GM18861 (cell line): ENCODE measurements at regions not wholly inside any gene's neighbourhood (a gene's known extent, or its start where the extent isn't known, plus 50 kb on each side); places are given as distances from the start of the nearest gene placed in this dataset.
"Not testable (repeated sequence)": the region's sequence is repeated elsewhere in the genome, so short reads cannot be mapped to it uniquely, and the experiment has no call there.

ENCODE experiments used
- ATAC-seq: cut with Tn5 transposase; IDR thresholded peaks from one replicate; pipeline ENCODE4 v1.9.1; 2021; ENCODE audit not compliant: unreplicated experiment

DNA sequence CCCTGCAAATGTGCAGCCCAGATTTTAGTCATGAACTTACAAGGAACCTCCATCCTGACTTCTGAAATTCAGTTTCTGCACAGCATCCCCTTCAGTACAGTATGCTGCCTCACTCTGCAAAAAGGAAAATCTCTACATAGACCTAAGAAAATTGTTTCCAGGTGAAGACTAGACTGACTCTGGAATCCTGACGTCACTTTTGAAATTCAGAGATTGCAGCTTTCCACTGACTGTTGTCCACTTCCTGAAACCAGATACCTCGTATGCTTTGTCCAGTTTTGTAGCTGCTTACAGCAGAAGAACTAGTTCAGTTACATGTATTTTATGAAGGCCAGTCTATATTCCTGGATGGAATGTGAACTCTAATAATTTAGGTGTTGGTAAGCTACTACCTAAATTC, 629.3 kb upstream of the ST8SIA4 start:
- no peak for ATAC-seq

DNA sequence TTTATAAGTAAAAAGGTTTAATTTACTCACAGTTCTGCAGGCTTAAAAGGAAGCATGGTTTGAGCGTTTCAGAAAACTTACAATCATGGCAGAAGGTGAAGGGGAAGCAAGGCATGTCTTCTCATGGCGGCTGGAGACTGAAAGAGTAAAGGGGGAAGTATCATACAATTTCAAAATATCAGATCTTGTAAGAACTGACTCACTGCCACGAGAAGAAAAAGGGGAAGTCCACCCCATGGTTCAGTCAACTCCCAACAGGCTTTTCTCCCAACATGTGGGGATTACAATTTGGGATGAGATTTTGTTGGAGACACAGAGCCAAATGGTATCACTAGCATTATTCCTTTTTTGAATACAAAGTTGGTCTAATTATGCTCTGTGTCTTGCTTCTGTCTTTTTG, 627.9 kb upstream of the ST8SIA4 start:
- no peak for ATAC-seq

DNA sequence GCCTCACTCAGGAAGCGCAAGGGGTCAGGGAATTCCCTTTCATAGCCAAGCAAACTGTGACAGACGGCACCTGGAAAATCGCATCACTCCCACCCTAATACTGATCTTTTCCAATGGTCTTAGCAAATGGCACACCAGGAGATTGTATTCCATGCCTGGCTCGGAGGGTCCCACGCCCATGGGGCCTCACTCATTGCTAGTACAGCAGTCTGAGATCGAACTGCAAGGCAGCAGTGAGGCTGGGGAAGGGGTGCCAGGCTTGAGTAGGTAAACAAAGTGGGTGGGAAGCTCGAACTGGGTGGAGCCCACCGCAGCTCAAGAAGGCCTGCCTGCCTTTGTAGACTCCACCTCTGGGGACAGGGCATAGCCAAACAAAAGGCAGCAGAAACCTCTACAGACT, 626.0 kb upstream of the ST8SIA4 start:
- ATAC-seq, result not testable (repeated sequence)

DNA sequence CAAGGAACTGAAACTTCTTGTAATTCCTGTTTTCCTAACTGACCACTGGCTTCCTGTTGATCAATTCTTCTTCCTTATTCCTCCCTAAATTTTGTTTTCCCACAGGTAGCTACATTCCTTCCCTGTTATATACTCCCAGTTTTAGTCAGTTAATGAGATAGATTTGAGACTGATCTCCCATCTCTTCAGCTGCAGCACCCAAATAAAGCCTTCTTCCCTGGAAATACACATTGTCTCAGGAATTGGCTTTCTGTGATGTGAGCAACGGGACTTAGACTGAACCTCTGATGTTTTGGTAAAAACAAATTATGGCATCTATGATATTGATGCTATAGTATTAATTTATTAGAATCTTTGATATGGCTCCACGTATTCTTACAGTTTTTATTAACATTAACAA, 617.3 kb upstream of the ST8SIA4 start:
- no peak for ATAC-seq

DNA sequence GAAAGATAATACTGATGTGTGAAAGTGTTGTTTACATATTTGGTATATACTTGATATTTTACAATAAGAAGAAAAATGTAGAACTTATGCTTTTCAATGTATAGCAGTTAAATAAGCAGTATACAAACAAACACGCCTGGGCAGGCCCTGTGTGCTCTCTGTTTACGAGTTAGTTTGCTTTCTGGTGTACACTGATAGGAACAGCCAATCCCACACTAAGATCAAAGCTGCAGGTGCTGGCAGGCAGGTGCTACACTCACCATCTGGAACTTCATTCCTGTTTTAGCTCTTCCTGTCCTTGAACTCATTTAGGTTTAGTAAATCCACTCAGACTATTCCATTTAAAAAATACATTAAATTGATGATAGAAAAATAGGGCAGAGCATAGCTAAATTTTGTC, 614.7 kb upstream of the ST8SIA4 start:
- no peak for ATAC-seq

DNA sequence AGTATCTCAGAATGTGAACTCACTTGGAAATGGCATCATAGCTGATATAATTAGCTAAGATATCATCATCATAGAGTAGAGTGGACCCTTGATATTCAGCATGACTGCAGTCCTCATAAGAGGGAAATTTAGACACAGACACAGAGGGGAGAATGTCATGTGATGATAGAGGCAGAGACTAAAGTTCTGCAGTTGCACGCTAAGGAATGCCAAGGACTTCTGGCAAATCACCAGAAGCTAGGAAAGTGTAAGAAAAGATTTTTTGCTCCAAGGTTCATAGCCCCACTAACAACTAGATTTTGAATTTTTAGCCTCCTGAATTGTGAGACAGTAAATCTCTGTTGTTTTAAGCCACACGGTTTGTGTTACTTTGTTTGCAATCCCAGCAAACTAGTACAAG, 612.6 kb upstream of the ST8SIA4 start:
- no peak for ATAC-seq

DNA sequence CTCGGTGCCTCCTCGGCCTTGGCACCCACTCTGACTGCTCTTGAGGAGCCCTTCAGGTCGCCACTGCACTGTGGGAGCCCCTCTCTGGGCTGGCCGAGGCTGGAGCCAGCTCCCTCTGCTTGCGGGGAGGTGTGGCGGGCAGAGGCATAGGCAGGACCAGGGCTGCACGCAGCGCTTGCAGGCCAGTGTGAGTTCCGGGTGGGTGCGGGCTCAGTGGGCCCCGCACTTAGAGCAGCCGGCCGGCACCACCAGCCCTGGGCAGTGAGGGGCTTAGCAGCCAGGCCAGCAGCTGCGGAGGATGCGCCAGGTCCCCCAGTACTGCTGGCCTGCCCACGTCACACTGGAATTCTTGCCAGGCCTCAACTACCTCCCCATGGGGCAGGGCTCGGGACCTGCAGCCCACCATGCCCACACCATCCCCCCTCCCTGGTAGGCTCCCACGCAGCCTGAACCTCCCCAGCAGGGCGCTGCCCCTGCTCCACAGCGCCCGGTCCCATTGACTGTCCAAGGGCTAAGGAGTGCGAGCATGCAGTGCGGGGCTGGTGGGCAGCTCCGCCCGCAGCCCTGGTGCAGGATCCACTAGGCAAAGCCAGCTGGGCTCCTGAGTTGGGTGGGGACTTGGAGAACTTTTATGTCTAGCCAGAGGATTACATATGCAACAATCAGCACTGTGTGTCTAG, 602.9 kb upstream of the ST8SIA4 start:
- ATAC-seq, result no peak

DNA sequence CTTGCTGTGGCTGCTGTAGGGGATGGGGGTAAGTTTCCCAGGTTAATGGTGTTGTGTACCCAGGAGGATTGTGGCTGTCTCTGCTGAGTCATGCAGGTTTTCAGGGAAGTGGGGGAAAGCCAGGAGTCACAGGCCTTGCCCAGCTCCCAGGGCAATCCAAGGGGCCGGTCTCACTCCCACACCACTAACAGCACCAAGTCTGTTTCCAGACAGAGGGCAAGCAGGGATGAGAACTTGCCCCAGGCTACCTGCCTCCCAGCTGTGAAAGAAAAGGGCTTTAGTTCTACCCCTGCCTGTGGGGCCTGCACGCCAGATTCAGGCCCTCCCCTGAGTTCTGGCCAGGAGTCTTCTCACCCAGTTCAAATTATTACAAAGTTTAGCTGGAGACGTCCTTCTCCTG, 579.8 kb upstream of the ST8SIA4 start:
- ATAC-seq, result no peak

DNA sequence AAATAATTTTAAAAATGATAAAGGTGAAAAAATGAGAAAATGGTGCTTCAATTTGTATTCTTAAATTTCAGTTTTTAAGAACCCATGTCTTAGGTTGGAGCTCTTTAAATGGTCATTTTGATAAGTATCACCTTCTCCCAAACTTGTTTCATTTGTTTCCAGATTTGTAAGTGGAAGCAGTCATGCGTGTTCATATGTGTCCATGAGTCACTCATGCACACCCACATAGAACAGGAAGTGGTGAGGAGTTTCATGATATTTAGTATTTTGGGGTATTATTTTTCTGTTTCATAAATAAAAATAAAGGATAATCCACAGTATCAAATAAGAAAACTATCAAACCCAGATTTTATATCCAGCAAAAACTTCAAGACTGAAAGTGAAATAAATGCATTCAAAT, 570.4 kb upstream of the ST8SIA4 start:
- ATAC-seq, result no peak

DNA sequence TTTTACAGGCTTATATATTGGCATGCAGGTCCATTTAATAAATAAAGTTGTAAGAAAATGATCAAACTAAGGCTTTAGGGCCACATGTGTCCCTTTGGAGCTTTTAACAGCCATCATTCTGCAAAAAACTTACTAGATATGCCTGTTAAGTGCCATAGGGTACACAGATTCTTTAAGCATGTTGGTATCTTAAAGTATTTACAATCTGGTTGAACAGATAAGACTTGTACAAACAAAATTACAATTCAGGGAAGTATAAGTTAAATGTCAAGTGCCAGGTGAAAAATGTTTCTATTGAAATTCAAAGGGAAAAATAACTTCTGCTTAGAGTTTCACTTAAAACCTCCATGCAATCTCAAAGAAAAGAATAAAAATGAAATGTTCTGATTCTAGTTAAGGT, 558.4 kb upstream of the ST8SIA4 start:
- no peak for ATAC-seq

DNA sequence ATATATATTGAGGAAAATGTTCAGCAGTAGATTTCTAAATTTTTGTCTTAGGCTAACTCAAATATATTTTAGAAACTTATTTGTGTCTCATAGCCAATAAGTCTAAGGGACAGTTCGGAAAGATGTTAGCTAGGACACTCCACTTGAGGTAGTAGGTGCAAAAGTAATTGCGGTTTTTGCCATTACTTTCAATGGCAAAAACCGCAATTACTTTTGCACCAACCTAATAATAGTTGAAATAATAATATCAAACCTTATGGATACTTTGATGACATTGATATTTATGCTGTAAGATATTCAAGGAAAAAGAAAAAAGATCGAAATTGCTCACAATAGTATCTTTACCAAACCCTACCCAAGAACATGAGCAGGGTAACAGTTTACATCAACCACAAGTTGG, 555.5 kb upstream of the ST8SIA4 start:
- ATAC-seq, result no peak

DNA sequence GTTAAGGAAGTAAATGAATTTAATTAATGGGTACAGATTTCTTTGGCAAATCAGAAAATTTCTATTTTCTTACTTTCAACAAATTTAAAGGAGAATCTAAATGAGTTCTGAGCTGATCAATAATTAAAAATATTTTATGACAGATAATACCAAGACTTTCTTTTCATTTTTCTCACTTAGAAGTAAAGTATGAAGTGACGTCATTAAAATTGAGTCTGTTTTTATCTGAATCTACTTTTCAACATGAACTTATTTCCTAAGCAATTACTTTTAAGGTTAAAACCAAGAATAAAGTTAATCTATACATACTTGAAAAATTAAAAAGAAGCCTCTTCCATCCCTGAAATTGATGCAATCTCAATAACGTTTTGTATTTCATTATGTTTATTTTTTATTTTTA, 552.8 kb upstream of the ST8SIA4 start:
- no peak for ATAC-seq

DNA sequence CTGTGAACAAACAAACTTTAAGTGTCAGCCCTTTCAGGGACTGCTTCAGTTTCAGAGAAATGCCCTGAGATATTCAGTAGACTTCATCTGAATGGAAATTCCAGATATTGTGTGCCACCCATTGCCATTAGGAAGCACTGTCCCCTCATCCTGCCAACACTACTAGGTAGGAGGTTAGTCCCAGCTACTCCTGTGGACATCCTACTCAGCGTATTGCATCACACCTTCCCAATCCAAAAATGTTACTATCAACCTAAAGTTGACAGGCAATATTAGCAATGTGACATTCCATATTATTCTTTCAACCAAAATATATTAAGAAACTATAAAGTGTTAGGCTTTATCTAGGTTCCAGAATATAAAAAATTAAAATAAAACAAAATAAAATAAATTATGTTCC, 552.0 kb upstream of the ST8SIA4 start:
- ATAC-seq, result no peak

DNA sequence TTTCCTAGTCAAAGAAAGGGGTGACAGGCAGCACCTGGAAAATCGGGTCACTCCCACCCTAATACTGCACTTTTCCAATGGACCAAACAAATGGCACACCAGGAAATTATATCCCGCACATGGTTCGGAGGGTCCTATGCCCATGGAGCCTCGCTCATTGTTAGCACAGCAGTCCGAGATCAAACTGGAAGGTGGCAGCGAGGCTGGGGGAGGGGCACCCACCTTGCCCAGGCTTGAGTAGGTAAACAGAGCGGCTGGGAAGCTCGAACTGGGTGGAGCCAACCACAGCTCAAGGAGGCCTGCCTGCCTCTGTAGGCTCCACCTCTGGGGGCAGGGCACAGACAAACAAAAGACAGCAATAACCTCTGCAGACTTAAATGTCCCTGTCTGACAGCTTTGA, 539.2 kb upstream of the ST8SIA4 start:
- not testable (repeated sequence) for ATAC-seq

DNA sequence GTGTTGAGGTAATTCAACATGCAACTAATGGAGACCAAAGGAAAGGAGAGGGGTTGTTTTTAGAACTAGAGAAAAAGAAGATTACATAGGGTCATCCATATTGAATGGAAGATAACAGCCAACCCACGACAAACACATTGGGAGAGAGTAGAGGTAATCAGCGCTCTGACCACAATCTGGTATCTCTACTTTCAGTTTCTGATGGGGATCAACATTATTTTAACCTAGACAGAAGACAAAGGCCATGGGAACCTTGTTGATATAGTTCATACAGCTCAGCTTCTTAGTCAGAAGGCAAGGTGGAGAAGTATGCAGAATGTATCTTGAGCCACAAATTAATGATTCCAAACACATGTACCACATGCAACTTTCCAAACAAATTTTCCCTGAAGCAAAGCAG, 537.1 kb upstream of the ST8SIA4 start:
- ATAC-seq, result no peak

DNA sequence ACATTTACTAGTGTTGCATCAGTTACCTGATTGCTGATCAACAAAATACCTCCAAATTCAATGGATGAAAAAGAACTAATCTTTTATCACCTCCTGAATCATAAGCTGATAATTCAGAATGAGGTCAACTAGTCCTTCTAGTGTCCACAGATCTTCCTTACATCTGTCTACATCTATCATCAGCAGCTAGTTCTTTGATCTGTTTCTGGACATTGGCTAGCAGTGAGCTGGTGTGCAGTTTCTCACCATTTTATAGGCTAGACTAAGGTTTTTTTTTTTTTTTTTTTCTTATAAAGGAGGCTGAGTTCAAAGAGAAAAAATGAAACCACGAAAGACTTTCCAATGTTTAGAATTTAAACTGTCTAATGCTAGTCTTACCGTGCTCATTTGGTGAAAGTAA, 534.3 kb upstream of the ST8SIA4 start:
- ATAC-seq, result no peak

DNA sequence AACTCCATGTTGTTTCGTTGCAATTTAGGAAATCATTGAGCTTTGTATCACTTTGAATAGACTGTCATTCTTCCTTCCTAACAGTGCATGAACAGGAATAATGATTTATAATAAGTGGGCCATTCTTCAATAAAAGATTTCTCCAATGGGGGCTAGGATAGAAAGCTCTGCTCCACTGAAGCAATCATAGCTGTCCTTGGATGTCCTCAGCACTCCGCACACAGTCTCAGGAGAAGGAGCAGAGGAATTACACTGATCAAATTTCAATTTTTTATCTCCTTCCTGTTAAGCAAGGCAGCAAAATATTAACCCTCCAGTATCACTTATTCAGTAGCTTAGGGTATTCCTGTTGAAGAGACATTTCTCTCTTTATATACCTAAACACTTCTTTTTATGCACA, 532.7 kb upstream of the ST8SIA4 start:
- no peak for ATAC-seq

DNA sequence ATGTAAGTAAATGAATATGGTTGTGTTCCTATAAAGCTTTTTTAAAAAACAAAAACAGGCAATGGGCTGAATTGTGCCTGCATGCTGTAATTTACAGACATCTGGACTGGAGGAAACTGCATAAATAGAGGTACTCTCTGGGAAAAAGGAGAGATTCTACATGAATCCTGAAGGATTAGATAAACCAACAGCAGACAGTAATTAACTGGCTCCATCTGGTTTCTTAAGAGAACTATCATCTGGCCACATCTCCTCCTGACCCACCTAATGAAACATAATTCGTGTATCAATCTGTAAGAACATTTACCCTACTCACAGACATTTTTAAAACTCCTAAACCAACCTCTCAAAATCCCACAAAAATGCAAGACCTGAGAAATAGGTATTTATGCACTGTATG, 528.1 kb upstream of the ST8SIA4 start:
- no peak for ATAC-seq

DNA sequence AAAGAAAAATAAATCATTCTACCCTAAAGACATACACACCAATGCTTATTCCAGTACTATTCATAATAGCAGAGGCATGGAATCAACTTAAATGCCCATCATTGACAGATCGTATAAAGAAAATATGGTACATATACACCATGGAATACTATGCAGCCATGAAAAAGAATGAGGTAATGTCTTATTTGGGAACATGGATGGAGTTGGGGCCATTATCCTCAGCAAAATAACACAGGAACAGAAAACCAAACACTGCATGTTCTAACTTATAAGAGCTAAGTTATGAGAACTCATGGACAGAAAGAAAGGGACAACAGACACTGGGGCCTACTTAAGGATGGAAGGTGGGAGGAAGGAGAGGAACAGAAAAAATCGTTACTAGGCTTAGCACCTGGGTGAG, 527.5 kb upstream of the ST8SIA4 start:
- ATAC-seq, result no peak

DNA sequence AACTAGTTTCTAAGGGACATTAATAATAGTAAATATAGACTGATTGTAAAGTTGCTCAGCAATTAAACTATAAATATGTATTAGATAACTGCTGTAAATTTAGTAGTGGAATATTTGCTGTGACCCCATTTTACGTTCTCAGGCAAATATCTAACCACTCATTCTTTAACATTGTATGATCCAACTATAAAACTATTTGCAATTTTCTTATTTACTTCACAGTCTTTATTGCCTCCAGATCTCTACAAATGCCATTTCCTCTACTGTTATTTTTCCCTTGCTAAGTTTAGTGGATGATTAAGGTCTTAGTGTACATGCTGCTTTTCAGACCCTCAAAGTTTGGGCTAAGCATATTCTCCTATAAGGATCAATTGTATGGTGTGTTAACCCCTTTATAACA, 526.2 kb upstream of the ST8SIA4 start:
- ATAC-seq, result no peak

DNA sequence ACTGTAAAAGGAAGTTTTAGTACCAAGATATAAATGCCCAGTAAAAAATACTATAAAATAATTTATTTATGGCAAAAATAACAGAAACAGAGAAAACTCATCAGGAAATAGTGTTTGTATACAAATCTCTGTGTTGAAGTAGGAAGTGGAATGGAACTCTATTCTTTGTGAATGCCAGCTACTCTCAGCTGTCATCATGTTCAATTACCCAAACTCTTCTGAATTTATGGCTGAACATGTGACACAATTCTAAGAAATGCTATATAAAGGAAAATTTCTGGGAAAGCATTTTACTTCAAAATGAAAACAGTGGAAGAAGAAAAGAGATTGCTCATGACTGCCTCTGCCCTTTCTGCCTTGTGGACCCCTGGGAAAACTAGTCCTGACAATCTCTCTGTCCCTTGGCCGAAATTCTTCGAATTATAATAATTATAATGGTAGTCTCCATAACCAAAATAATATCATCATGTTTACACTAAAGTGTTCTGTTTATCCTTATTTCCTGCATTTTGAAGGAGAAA, 522.3 kb upstream of the ST8SIA4 start:
- ATAC-seq, result no peak

DNA sequence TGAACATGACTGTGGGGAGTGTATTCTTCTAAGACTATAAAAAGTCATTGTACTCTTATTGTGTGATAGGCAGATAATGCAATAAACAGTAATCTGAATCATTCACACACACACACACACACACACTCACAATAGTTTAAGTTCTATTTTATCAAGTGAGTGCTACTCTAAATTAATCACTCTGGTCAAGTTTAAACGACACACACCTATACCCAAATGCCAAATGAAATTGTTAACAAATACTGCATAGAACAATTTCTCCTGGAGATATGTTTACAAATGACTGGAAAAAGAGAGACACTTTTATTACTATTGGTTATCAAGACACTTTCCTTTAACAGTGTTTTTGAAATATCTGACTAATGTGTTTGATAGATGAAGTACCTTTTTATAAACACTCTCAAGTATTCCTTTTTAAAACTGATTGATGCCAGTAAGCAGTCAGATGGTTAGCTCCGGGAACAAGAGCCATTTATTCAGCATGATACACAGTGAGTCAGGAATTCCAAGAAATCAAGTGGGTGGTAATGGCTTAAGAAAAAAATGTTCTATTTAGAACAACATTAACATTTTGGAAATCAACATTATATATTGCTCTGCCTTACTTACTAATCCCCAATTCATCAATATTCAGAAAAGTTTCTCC, 521.6 kb upstream of the ST8SIA4 start:
- ATAC-seq, result no peak

DNA sequence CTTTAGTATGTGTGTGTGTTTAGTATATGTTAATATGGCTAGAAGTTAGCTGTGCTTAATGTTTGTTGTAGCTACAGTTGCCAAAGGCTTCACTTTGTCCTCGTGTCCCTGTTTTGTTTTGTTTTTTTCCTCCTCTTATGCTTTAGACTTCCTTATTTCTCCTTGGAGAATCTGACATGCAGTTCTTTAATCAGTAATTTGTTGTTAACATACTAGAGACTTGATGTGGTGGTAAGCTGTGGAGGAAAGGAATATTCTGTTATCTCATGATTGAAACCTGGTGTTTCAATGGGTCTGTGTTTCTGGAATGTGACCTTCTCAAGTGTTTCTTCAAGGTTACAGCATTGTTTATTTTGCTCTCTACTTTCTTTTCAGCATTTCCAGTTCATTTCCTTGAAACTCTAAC, 515.6 kb upstream of the ST8SIA4 start:
- no peak for ATAC-seq
